ENCODE measurements at regions not wholly inside any gene's neighbourhood (a gene's known extent, or its start where the extent isn't known, plus 50 kb on each side); places are given as distances from the start of the nearest gene placed in this dataset.

DNA sequence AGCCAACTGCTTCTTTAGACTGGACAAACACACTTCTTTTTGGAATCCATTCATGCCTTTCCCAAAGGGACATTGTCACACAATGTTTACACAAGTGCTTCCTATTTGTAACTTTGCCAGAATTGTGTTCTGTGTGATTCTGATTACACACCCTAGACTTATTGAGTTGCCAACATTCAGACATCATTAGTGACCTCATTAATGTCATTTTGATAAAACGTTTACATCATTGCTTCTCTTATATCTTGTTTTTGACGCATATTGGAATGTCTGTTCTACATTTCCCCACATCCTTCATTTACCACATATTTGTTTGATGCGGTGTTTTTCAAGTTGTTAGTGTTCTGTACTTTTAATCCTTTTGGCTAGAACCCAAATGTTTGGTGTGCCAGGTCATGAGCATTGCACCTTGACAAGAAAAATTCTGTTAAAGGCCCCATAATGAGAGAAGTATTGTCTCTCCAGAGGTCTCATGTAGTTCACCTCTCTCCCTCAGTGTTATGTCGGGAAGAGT is 305.5 kb downstream of the AEBP2 start:
- no peak overlapping the region for H2AFZ ChIP-seq (ENCODE audit: low read length)
- H3K4me3 ChIP-seq (ENCODE audit: low read length, poor library complexity, severe bottlenecking) = no peak overlapping the region
- no peaks in the 10 kb centered on the region for H3K9me3 ChIP-seq (ENCODE audit: insufficient read depth, low read depth, low read length)
- H4K20me1 ChIP-seq (ENCODE audit: insufficient read depth, low read length, poor library complexity, severe bottlenecking) = no peaks in the 10 kb centered on the region
- H3K79me2 ChIP-seq (ENCODE audit: insufficient read depth, low read length) = no peaks in the 10 kb centered on the region
- H3K9me2 ChIP-seq (replicated peaks; ENCODE audit: low read depth, low read length) = no peaks in the 10 kb centered on the region
- H3K9ac ChIP-seq (ENCODE audit: low read depth, low read length, poor library complexity, severe bottlenecking) = no peak overlapping the region
- no peaks in the 10 kb centered on the region for H3K4me1 ChIP-seq (ENCODE audit: insufficient read depth, low read length, poor library complexity, severe bottlenecking)
- no peaks in the 10 kb centered on the region for H3F3A ChIP-seq (ENCODE audit: low read depth)
- H3K27me3 ChIP-seq (ENCODE audit: insufficient read depth, low read length, poor library complexity, severe bottlenecking) = no peaks in the 10 kb centered on the region
- H3K4me2 ChIP-seq (ENCODE audit: low read depth, low read length, poor library complexity, severe bottlenecking) = no peak overlapping the region
- TF ChIP-seq, protein P1, sequence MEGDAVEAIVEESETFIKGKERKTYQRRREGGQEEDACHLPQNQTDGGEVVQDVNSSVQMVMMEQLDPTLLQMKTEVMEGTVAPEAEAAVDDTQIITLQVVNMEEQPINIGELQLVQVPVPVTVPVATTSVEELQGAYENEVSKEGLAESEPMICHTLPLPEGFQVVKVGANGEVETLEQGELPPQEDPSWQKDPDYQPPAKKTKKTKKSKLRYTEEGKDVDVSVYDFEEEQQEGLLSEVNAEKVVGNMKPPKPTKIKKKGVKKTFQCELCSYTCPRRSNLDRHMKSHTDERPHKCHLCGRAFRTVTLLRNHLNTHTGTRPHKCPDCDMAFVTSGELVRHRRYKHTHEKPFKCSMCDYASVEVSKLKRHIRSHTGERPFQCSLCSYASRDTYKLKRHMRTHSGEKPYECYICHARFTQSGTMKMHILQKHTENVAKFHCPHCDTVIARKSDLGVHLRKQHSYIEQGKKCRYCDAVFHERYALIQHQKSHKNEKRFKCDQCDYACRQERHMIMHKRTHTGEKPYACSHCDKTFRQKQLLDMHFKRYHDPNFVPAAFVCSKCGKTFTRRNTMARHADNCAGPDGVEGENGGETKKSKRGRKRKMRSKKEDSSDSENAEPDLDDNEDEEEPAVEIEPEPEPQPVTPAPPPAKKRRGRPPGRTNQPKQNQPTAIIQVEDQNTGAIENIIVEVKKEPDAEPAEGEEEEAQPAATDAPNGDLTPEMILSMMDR (conservative IDR thresholded peaks at IDR 0.05; ENCODE audit: low read length) = no peak
- no peak for TF ChIP-seq EZH2phosphoT487 (IDR thresholded peaks at IDR 0.05; ENCODE audit: borderline replicate concordance)
- H3K36me3 ChIP-seq (ENCODE audit: insufficient read depth, low read length) = no peaks in the 10 kb centered on the region

DNA sequence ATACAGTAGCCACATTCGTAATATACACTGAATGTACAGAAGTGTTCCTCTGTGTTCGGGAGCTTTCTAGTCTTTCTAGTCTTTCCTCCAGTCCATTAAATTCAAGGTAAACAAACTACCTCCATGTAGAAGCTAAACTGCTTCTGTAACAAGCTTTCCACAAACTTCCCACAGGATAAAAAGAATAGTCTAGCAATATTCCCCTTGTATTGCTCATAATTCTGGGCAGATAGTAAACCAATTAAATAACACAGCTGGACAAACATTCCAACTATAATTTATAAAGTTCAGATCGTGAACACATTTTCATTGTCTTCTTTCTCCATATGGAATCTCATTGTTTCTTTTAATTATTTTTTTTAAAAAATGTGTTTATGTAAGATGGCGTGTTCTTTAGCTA is 307.2 kb downstream of the AEBP2 start:
- no peak for TF ChIP-seq EZH2phosphoT487 (IDR thresholded peaks at IDR 0.05; ENCODE audit: borderline replicate concordance)
- TF ChIP-seq, protein P1 (conservative IDR thresholded peaks at IDR 0.05; ENCODE audit: low read length) = no peak
- Histone ChIP-seq H3K4me2 (ENCODE audit: low read depth, low read length, poor library complexity, severe bottlenecking) (no peak overlapping the region), H3F3A (ENCODE audit: low read depth) (no peaks in the 10 kb centered on the region), H3K9me3 (ENCODE audit: insufficient read depth, low read depth, low read length) (no peaks in the 10 kb centered on the region), H3K27me3 (ENCODE audit: insufficient read depth, low read length, poor library complexity, severe bottlenecking) (no peaks in the 10 kb centered on the region), H3K4me1 (ENCODE audit: insufficient read depth, low read length, poor library complexity, severe bottlenecking) (no peaks in the 10 kb centered on the region), H3K9me2 (replicated peaks; ENCODE audit: low read depth, low read length) (no peaks in the 10 kb centered on the region), H3K9ac (ENCODE audit: low read depth, low read length, poor library complexity, severe bottlenecking) (no peak overlapping the region), H3K36me3 (ENCODE audit: insufficient read depth, low read length) (no peaks in the 10 kb centered on the region), H3K79me2 (ENCODE audit: insufficient read depth, low read length) (no peaks in the 10 kb centered on the region), H3K4me3 (ENCODE audit: low read length, poor library complexity, severe bottlenecking) (no peak overlapping the region), H2AFZ (ENCODE audit: low read length) (no peak overlapping the region), H4K20me1 (ENCODE audit: insufficient read depth, low read length, poor library complexity, severe bottlenecking) (no peaks in the 10 kb centered on the region)

GRCh38 chr12:19749906-19750574 is 310.7 kb downstream of the AEBP2 start:
- H3F3A ChIP-seq (ENCODE audit: low read depth) = no peaks in the 10 kb centered on the region
- no peaks in the 10 kb centered on the region for H3K9me2 ChIP-seq (replicated peaks; ENCODE audit: low read depth, low read length)
- H3K4me1 ChIP-seq (ENCODE audit: insufficient read depth, low read length, poor library complexity, severe bottlenecking) = no peaks in the 10 kb centered on the region
- no peaks in the 10 kb centered on the region for H4K20me1 ChIP-seq (ENCODE audit: insufficient read depth, low read length, poor library complexity, severe bottlenecking)
- no peak overlapping the region for H3K4me2 ChIP-seq (ENCODE audit: low read depth, low read length, poor library complexity, severe bottlenecking)
- no peaks in the 10 kb centered on the region for H3K27me3 ChIP-seq (ENCODE audit: insufficient read depth, low read length, poor library complexity, severe bottlenecking)
- H3K79me2 ChIP-seq (ENCODE audit: insufficient read depth, low read length) = no peaks in the 10 kb centered on the region
- H3K9me3 ChIP-seq (ENCODE audit: insufficient read depth, low read depth, low read length) = peaks cover 7% of the 10 kb centered on the region; the same call in 1 of the 2 replicates
- H3K4me3 ChIP-seq (ENCODE audit: low read length, poor library complexity, severe bottlenecking) = no peak overlapping the region
- no peaks in the 10 kb centered on the region for H3K36me3 ChIP-seq (ENCODE audit: insufficient read depth, low read length)
- no peak overlapping the region for H2AFZ ChIP-seq (ENCODE audit: low read length)
- H3K9ac ChIP-seq (ENCODE audit: low read depth, low read length, poor library complexity, severe bottlenecking) = no peak overlapping the region
- TF ChIP-seq, protein P1 (conservative IDR thresholded peaks at IDR 0.05; ENCODE audit: low read length) = no peak
- TF ChIP-seq EZH2phosphoT487 (IDR thresholded peaks at IDR 0.05; ENCODE audit: borderline replicate concordance) = no peak
